Aorta (tissue), 5 donors: ENCODE measurements at regions not wholly inside any gene's neighbourhood (a gene's known extent, or its start where the extent isn't known, plus 50 kb on each side); places are given as distances from the start of the nearest gene placed in this dataset.

Experiments used
- ATAC-seq: fragments of 200-7000 bp; cut with Tn5 transposase; one replicate; pipeline ENCODE4 v1.9.1; 2022; ENCODE audit warnings: moderate library complexity; ENCODE audit not compliant: low FRiP score
- DNase-seq, 2 donors: peaks; one replicate each; pipeline ENCODE4 v3.0.0-alpha.2; 2020
- H3K27ac ChIP-seq, 2 donors: one replicate each; pipeline ENCODE4 v1.5.1; 2013; ENCODE audit warnings: low read length in 2 of 2, mild to moderate bottlenecking in 2 of 2, moderate library complexity in 2 of 2, control low read depth in 1 of 2, inconsistent platforms in 1 of 2, low read depth in 1 of 2
- H3K27me3 ChIP-seq, 2 donors: one replicate each; pipeline ENCODE4 v1.6.1; 2013; ENCODE audit warnings: control low read depth in 1 of 2, low read length in 1 of 2, mild to moderate bottlenecking in 1 of 2, moderate library complexity in 1 of 2; ENCODE audit not compliant: insufficient read depth in 2 of 2, control insufficient read depth in 1 of 2
- H3K36me3 ChIP-seq, 2 donors: one replicate each; pipeline ENCODE4 v1.6.1; 2013; ENCODE audit warnings: control low read depth in 1 of 2, low read length in 1 of 2, mild to moderate bottlenecking in 1 of 2; ENCODE audit not compliant: insufficient read depth in 2 of 2, control insufficient read depth in 1 of 2
- H3K4me1 ChIP-seq, 2 donors: one replicate each; pipeline ENCODE4 v1.6.1; 2013; ENCODE audit warnings: low read length in 2 of 2, control low read depth in 1 of 2, mild to moderate bottlenecking in 1 of 2, moderate library complexity in 1 of 2; ENCODE audit not compliant: insufficient read depth in 2 of 2, control insufficient read depth in 1 of 2
- H3K4me3 ChIP-seq, 2 donors: one replicate each; pipeline ENCODE4 v1.5.1; 2013; ENCODE audit warnings: low read length in 2 of 2, control low read depth in 1 of 2, mild to moderate bottlenecking in 1 of 2
- H3K9me3 ChIP-seq: one replicate; pipeline ENCODE4 v1.6.1; 2013; ENCODE audit warnings: mild to moderate bottlenecking, low read length; ENCODE audit not compliant: control insufficient read depth
- WGBS, 2 donors: extraction: QIAGEN DNeasy Blood & Tissue Kit; methylation state at CpG; one replicate each; pipeline ENCODE4 v1.1.7; 2013; 5-methylcytosine and 5-hydroxymethylcytosine counted together
- intact Hi-C, 2 donors: fragments of 100-400 bp; cut with DNase I; formaldehyde crosslinking; loops; one replicate each; pipeline versions ENCODE4 v1.14.2 to v1.15.0; 2022
- donor health status: healthy with polysubstance abuse.
- donor health status: Bipolar disorder and iron deficiency.
- donor health status: DM: no; HTN: no; CAD: no.
- donor health status: DM: no; HTN: no; CAD: no.
- donor health status: DM: yes; HTN: yes; CAD: no.

GRCh38 chr4:89572224-89572858 lies 264.6 kb downstream of the SNCA start:
- intact Hi-C loops = no loop called here
- H3K36me3 ChIP-seq = no peaks in the 10 kb centered on the region
- H3K9me3 ChIP-seq = no peaks in the 10 kb centered on the region
- H3K4me3 ChIP-seq = no peak overlapping the region
- 15 to 20% methylated on average over 2 of the region's 2 CpGs for WGBS, 2 donors
- no peak overlapping the region for H3K27ac ChIP-seq
- no peaks in the 10 kb centered on the region for H3K4me1 ChIP-seq
- H3K27me3 ChIP-seq = no peaks in the 10 kb centered on the region
- DNase-seq (no peak), ATAC-seq (no peak)

GRCh38 chr4:89570931-89571330 lies 263.3 kb upstream of the GPRIN3 start:
- H3K36me3 ChIP-seq = no peaks in the 10 kb centered on the region
- intact Hi-C loops = no loop called here
- no peak overlapping the region for H3K27ac ChIP-seq
- DNase-seq (no peak), ATAC-seq (no peak)
- WGBS, 2 donors = 53 to 58% methylated on average over 1 of the region's 1 CpG
- H3K4me3 ChIP-seq = no peak overlapping the region
- H3K4me1 ChIP-seq = no peaks in the 10 kb centered on the region
- no peaks in the 10 kb centered on the region for H3K9me3 ChIP-seq
- no peaks in the 10 kb centered on the region for H3K27me3 ChIP-seq

- no peak overlapping the region for H3K4me3 ChIP-seq
- no peak overlapping the region for H3K27ac ChIP-seq
- no peaks in the 10 kb centered on the region for H3K4me1 ChIP-seq
- intact Hi-C loops = no loop called here
- no peaks in the 10 kb centered on the region for H3K9me3 ChIP-seq
- H3K36me3 ChIP-seq = no peaks in the 10 kb centered on the region
- no peak for ATAC-seq
- no peaks in the 10 kb centered on the region for H3K27me3 ChIP-seq
- DNase-seq = no peak
- 63 to 81% methylated on average over 7 of the region's 7 CpGs for WGBS, 2 donors
Observed at GRCh38 chr4:89567936-89568335, 260.3 kb upstream of the GPRIN3 start.

GRCh38 chr4:89563431-89563830 lies 255.8 kb upstream of the GPRIN3 start:
- Histone ChIP-seq H3K27me3 (no peaks in the 10 kb centered on the region), H3K27ac (no peak overlapping the region), H3K9me3 (no peaks in the 10 kb centered on the region), H3K36me3 (no peaks in the 10 kb centered on the region), H3K4me1 (no peaks in the 10 kb centered on the region), H3K4me3 (no peak overlapping the region)
- intact Hi-C loops = no loop called here
- no peak for DNase-seq
- no peak for ATAC-seq
- 46 to 52% methylated on average over 2 of the region's 2 CpGs for WGBS, 2 donors

GRCh38 chr4:89562746-89563145 lies 255.1 kb upstream of the GPRIN3 start:
- DNase-seq (no peak), ATAC-seq (no peak)
- no peaks in the 10 kb centered on the region for H3K9me3 ChIP-seq
- no peak overlapping the region for H3K4me3 ChIP-seq
- WGBS, 2 donors = 78 to 84% methylated on average over 3 of the region's 3 CpGs
- no peaks in the 10 kb centered on the region for H3K36me3 ChIP-seq
- H3K27ac ChIP-seq = no peak overlapping the region
- H3K27me3 ChIP-seq = no peaks in the 10 kb centered on the region
- intact Hi-C loops = no loop called here
- H3K4me1 ChIP-seq = no peaks in the 10 kb centered on the region

- WGBS, 2 donors = 72 to 75% methylated on average over 2 of the region's 2 CpGs
- no peaks in the 10 kb centered on the region for H3K4me1 ChIP-seq
- H3K36me3 ChIP-seq = no peaks in the 10 kb centered on the region
- no peaks in the 10 kb centered on the region for H3K9me3 ChIP-seq
- intact Hi-C loops = no loop called here
- H3K27me3 ChIP-seq = no peaks in the 10 kb centered on the region
- no peak overlapping the region for H3K4me3 ChIP-seq
- ATAC-seq (no peak), DNase-seq (no peak)
- no peak overlapping the region for H3K27ac ChIP-seq
Observed at GRCh38 chr4:89561048-89561447, 253.4 kb upstream of the GPRIN3 start.

GRCh38 chr4:89558147-89558546 lies 250.5 kb upstream of the GPRIN3 start:
- Histone ChIP-seq H3K27ac (no peak overlapping the region), H3K4me1 (no peaks in the 10 kb centered on the region), H3K4me3 (no peak overlapping the region), H3K9me3 (no peaks in the 10 kb centered on the region), H3K36me3 (no peaks in the 10 kb centered on the region), H3K27me3 (no peaks in the 10 kb centered on the region)
- no peak for DNase-seq
- WGBS, 2 donors = 67 to 75% methylated on average over 1 of the region's 1 CpG
- no peak for ATAC-seq
- intact Hi-C loops = no loop called here

- WGBS, 2 donors = 42 to 56% methylated on average over 4 of the region's 4 CpGs
- DNase-seq = no peak
- Histone ChIP-seq H3K4me3 (no peak overlapping the region), H3K27me3 (no peaks in the 10 kb centered on the region), H3K4me1 (no peaks in the 10 kb centered on the region), H3K9me3 (no peaks in the 10 kb centered on the region), H3K27ac (no peak overlapping the region), H3K36me3 (no peaks in the 10 kb centered on the region)
- intact Hi-C loops = no loop called here
- no peak for ATAC-seq
Observed at GRCh38 chr4:89556601-89557305, 249.2 kb upstream of the GPRIN3 start.

GRCh38 chr4:89551191-89551590 lies 243.6 kb upstream of the GPRIN3 start:
- no peak for DNase-seq
- H3K27ac ChIP-seq = no peak overlapping the region
- H3K4me3 ChIP-seq = no peak overlapping the region
- H3K9me3 ChIP-seq = no peaks in the 10 kb centered on the region
- intact Hi-C loops = no loop called here
- 23 to 25% methylated on average over 3 of the region's 3 CpGs for WGBS, 2 donors
- no peaks in the 10 kb centered on the region for H3K36me3 ChIP-seq
- no peaks in the 10 kb centered on the region for H3K27me3 ChIP-seq
- H3K4me1 ChIP-seq = no peaks in the 10 kb centered on the region
- ATAC-seq = no peak
